HG02981 (cell line): ENCODE measurements at regions not wholly inside any gene's neighbourhood (a gene's known extent, or its start where the extent isn't known, plus 50 kb on each side); places are given as distances from the start of the nearest gene placed in this dataset.
"Not testable (repeated sequence)": the region's sequence is repeated elsewhere in the genome, so short reads cannot be mapped to it uniquely, and the experiment has no call there.

Experiments used
- ATAC-seq: cut with Tn5 transposase; IDR thresholded peaks from one replicate; pipeline ENCODE4 v1.9.1; 2021; ENCODE audit warnings: mild to moderate bottlenecking, moderate library complexity; ENCODE audit not compliant: unreplicated experiment

GRCh38 chr12:131272283-131272814 is 318.6 kb downstream of the ADGRD1 start:
- ATAC-seq = not testable (repeated sequence)

GRCh38 chr12:131273291-131273845 is 319.7 kb downstream of the ADGRD1 start:
- no peak for ATAC-seq

GRCh38 chr12:131274061-131274460 is 320.4 kb downstream of the ADGRD1 start:
- no peak for ATAC-seq

- ATAC-seq = no peak
These were observed 321.2 kb downstream of the ADGRD1 start for GRCh38 chr12:131274906-131275305.

GRCh38 chr12:131275824-131276223 is 322.1 kb downstream of the ADGRD1 start:
- no peak for ATAC-seq

- ATAC-seq = no peak
These were observed 322.9 kb downstream of the ADGRD1 start for GRCh38 chr12:131276501-131277185.

- ATAC-seq = not testable (repeated sequence)
These were observed 323.7 kb downstream of the ADGRD1 start for GRCh38 chr12:131277186-131278091.

GRCh38 chr12:131278451-131279115 is 324.9 kb downstream of the ADGRD1 start:
- not testable (repeated sequence) for ATAC-seq

- ATAC-seq = no peak
These were observed 325.7 kb downstream of the ADGRD1 start for GRCh38 chr12:131279281-131279921.

- ATAC-seq = no peak
These were observed 326.7 kb downstream of the ADGRD1 start for GRCh38 chr12:131280426-131280825.

- ATAC-seq = no peak
These were observed 327.3 kb downstream of the ADGRD1 start for GRCh38 chr12:131281016-131281415.

- no peak for ATAC-seq
These were observed 328.8 kb downstream of the ADGRD1 start for GRCh38 chr12:131282292-131283080.

GRCh38 chr12:131283191-131283861 is 329.6 kb downstream of the ADGRD1 start:
- no peak for ATAC-seq

- not testable (repeated sequence) for ATAC-seq
These were observed 330.4 kb downstream of the ADGRD1 start for GRCh38 chr12:131283862-131284825.

- ATAC-seq = not testable (repeated sequence)
These were observed 331.5 kb downstream of the ADGRD1 start for GRCh38 chr12:131284954-131285904.

- ATAC-seq = not testable (repeated sequence)
These were observed 332.2 kb downstream of the ADGRD1 start for GRCh38 chr12:131285905-131286295.

- not testable (repeated sequence) for ATAC-seq
These were observed 332.6 kb downstream of the ADGRD1 start for GRCh38 chr12:131286301-131286700.
